Calu3 (cell line): ENCODE measurements at regions not wholly inside any gene's neighbourhood (a gene's known extent, or its start where the extent isn't known, plus 50 kb on each side); places are given as distances from the start of the nearest gene placed in this dataset.

Experiments
- BruUV-seq: library from RNA; stranded (reverse); fragments of 400-500 nt; replicated peaks from 2 replicates; lab custom pipeline; 2021; lab: Mats Ljungman, UMichigan
- CTCF ChIA-PET: fragments of 300-600 bp; sonication (Branson Sonifier 250); formaldehyde crosslinking; loops from one replicate; lab custom pipeline; 2022; ENCODE audit warnings: antibody characterized with exemption; lab: Charles Lee
- DNase-seq: peaks from one replicate; pipeline ENCODE4 v3.0.0; 2022
- H3K27ac Mint-ChIP-seq: one replicate; pipeline ENCODE4 v1.8.0; 2022; ENCODE audit warnings: mixed read lengths; ENCODE audit not compliant: unreplicated experiment
- H3K27me3 Mint-ChIP-seq: one replicate; pipeline ENCODE4 v1.8.0; 2022; ENCODE audit warnings: mixed read lengths; ENCODE audit not compliant: unreplicated experiment
- H3K36me3 Mint-ChIP-seq: one replicate; pipeline ENCODE4 v1.8.0; 2022; ENCODE audit warnings: mild to moderate bottlenecking, moderate library complexity, mixed read lengths; ENCODE audit not compliant: insufficient read depth, unreplicated experiment
- H3K4me1 Mint-ChIP-seq: one replicate; pipeline ENCODE4 v1.8.0; 2022; ENCODE audit warnings: mild to moderate bottlenecking, low read depth, mixed read lengths; ENCODE audit not compliant: unreplicated experiment
- H3K4me3 Mint-ChIP-seq: one replicate; pipeline ENCODE4 v1.8.0; 2022; ENCODE audit warnings: mild to moderate bottlenecking, low read depth, moderate library complexity, mixed read lengths; ENCODE audit not compliant: unreplicated experiment
- H3K9me3 Mint-ChIP-seq: one replicate; pipeline ENCODE4 v1.8.0; 2022; ENCODE audit warnings: low read depth, mixed read lengths; ENCODE audit not compliant: unreplicated experiment
- CTCF ChIP-seq: fragments of 200-600 bp; IDR thresholded peaks from one replicate; pipeline ENCODE4 v1.8.0; 2022; ENCODE audit warnings: antibody characterized with exemption; ENCODE audit not compliant: unreplicated experiment
- intact Hi-C: fragments of 100-400 bp; cut with micrococcal nuclease; formaldehyde crosslinking; loops from one replicate; pipeline ENCODE4 v1.10.0; 2022; ENCODE audit not compliant: unreplicated experiment

- no peaks in the 10 kb centered on the region for H3K4me1 Mint-ChIP-seq
- TF ChIP-seq CTCF, result no peak
- no peak overlapping the region for H3K27ac Mint-ChIP-seq
- BruUV-seq, result no TSS peak
- no peaks in the 10 kb centered on the region for H3K27me3 Mint-ChIP-seq
- no peak for DNase-seq
- intact Hi-C loops, result no loop called here
- no peaks in the 10 kb centered on the region for H3K36me3 Mint-ChIP-seq
- H3K9me3 Mint-ChIP-seq, result peaks cover 5% of the 10 kb centered on the region
- H3K4me3 Mint-ChIP-seq, result no peak overlapping the region
- CTCF ChIA-PET, result no interaction called here
These were observed 90.0 kb upstream of the TNP1 start for GRCh38 chr2:216949700-216950413.

- DNase-seq, result no peak
- TF ChIP-seq CTCF, result no peak
- no peak overlapping the region for H3K4me3 Mint-ChIP-seq
- no peak overlapping the region for H3K27ac Mint-ChIP-seq
- no peaks in the 10 kb centered on the region for H3K27me3 Mint-ChIP-seq
- BruUV-seq, result no TSS peak
- CTCF ChIA-PET, result no interaction called here
- H3K4me1 Mint-ChIP-seq, result no peaks in the 10 kb centered on the region
- intact Hi-C loops, result no loop called here
- H3K9me3 Mint-ChIP-seq, result no peaks in the 10 kb centered on the region
- no peaks in the 10 kb centered on the region for H3K36me3 Mint-ChIP-seq
These were observed 87.2 kb upstream of the TNP1 start for GRCh38 chr2:216947055-216947454.

GRCh38 chr2:216944733-216945132 is 84.9 kb upstream of the TNP1 start:
- CTCF ChIA-PET, result no interaction called here
- H3K27ac Mint-ChIP-seq, result no peak overlapping the region
- BruUV-seq, result no TSS peak

GRCh38 chr2:216943109-216943508 is 83.2 kb upstream of the TNP1 start:
- CTCF ChIA-PET, result no interaction called here
- Mint-ChIP-seq H3K9me3 (peaks cover 5% of the 10 kb centered on the region), H3K27ac (no peak overlapping the region), H3K36me3 (no peaks in the 10 kb centered on the region), H3K4me3 (no peak overlapping the region), H3K4me1 (no peaks in the 10 kb centered on the region), H3K27me3 (no peaks in the 10 kb centered on the region)
- no peak for TF ChIP-seq CTCF
- intact Hi-C loops, result no loop called here
- no TSS peak for BruUV-seq
- DNase-seq, result no peak

More at GRCh38 chr2:216944733-216945132, 84.9 kb upstream of the TNP1 start:
- H3K9me3 Mint-ChIP-seq, result peaks cover 3% of the 10 kb centered on the region
- no peaks in the 10 kb centered on the region for H3K27me3 Mint-ChIP-seq
- intact Hi-C loops, result no loop called here
- no peaks in the 10 kb centered on the region for H3K36me3 Mint-ChIP-seq
- H3K4me1 Mint-ChIP-seq, result no peaks in the 10 kb centered on the region
- no peak for DNase-seq
- H3K4me3 Mint-ChIP-seq, result no peak overlapping the region
- TF ChIP-seq CTCF, result no peak
